ENCODE measurements at regions not wholly inside any gene's neighbourhood (a gene's known extent, or its start where the extent isn't known, plus 50 kb on each side); places are given as distances from the start of the nearest gene placed in this dataset.
"Not testable (repeated sequence)": the region's sequence is repeated elsewhere in the genome, so short reads cannot be mapped to it uniquely, and the experiment has no call there.

GRCh38 chr1:83052865-83053264 is 946.1 kb downstream of the TTLL7 start:
- H3K14ac ChIP-seq (ENCODE audit: low read length) = no peak overlapping the region
- H4K91ac ChIP-seq (ENCODE audit: low read depth, low read length) = no peak overlapping the region
- H3K4me2 ChIP-seq (ENCODE audit: low read length) = no peak overlapping the region
- no peak overlapping the region for H3K4me3 ChIP-seq (ENCODE audit: low read depth, low read length)
- no peak overlapping the region for H2AFZ ChIP-seq (ENCODE audit: insufficient read depth, low read length, poor library complexity)
- no peak overlapping the region for H4K12ac ChIP-seq (ENCODE audit: low read depth, low read length)
- H4K8ac ChIP-seq (ENCODE audit: low read depth, low read length) = no peak overlapping the region
- H3K27me3 ChIP-seq (ENCODE audit: insufficient read depth, low read length) = no peaks in the 10 kb centered on the region
- peaks cover 0 to 2% of the 10 kb centered on the region in 2 experiments for H3K4me1 ChIP-seq (ENCODE audit: control insufficient read depth in 1 of 2, insufficient read depth in 2 of 2, low read length in 2 of 2)
- H3K79me1 ChIP-seq (ENCODE audit: low read length) = peaks cover 2% of the 10 kb centered on the region
- peaks cover 0 to 2% of the 10 kb centered on the region in 2 experiments for H3K36me3 ChIP-seq (ENCODE audit: control insufficient read depth in 1 of 2, insufficient read depth in 2 of 2, low read length in 2 of 2)
- H3K27ac ChIP-seq (ENCODE audit: low read depth, low read length) = no peak overlapping the region
- no peak overlapping the region for H3K18ac ChIP-seq (ENCODE audit: low read length)
- no peak overlapping the region for H3K23ac ChIP-seq (ENCODE audit: low read length)
- H2BK120ac ChIP-seq (ENCODE audit: insufficient read depth, low read length, poor library complexity) = no peak overlapping the region
- H3K4ac ChIP-seq (ENCODE audit: low read depth, low read length) = no peak overlapping the region
- peaks cover 5% of the 10 kb centered on the region for H3K9me3 ChIP-seq (ENCODE audit: insufficient read depth, low read depth, low read length)
- no peak overlapping the region for H2BK5ac ChIP-seq (ENCODE audit: low read depth, low read length, poor library complexity)
- no peak overlapping the region for H2BK12ac ChIP-seq (ENCODE audit: low read length)
- DNase-seq = peak in 1 of 2 donors; percentile 19
- H3K9ac ChIP-seq (ENCODE audit: low read length) = no peak overlapping the region
- no peak overlapping the region for H2AK5ac ChIP-seq (ENCODE audit: low read length)
- H3K79me2 ChIP-seq (ENCODE audit: control insufficient read depth, insufficient read depth, low read length, poor library complexity) = no peaks in the 10 kb centered on the region

- H3K4me1 ChIP-seq (ENCODE audit: control insufficient read depth in 1 of 2, insufficient read depth in 2 of 2, low read length in 2 of 2); H3K4me3 ChIP-seq (ENCODE audit: low read depth, low read length); H3K79me2 ChIP-seq (ENCODE audit: control insufficient read depth, insufficient read depth, low read length, poor library complexity); DNase-seq; H3K14ac ChIP-seq (ENCODE audit: low read length); H4K8ac ChIP-seq (ENCODE audit: low read depth, low read length); H3K23ac ChIP-seq (ENCODE audit: low read length); H3K18ac ChIP-seq (ENCODE audit: low read length); H3K27ac ChIP-seq (ENCODE audit: low read depth, low read length); H3K36me3 ChIP-seq (ENCODE audit: control insufficient read depth in 1 of 2, insufficient read depth in 2 of 2, low read length in 2 of 2); H3K27me3 ChIP-seq (ENCODE audit: insufficient read depth, low read length); H4K12ac ChIP-seq (ENCODE audit: low read depth, low read length); H4K91ac ChIP-seq (ENCODE audit: low read depth, low read length); H2AK5ac ChIP-seq (ENCODE audit: low read length); H2BK120ac ChIP-seq (ENCODE audit: insufficient read depth, low read length, poor library complexity); H3K4ac ChIP-seq (ENCODE audit: low read depth, low read length); H2AFZ ChIP-seq (ENCODE audit: insufficient read depth, low read length, poor library complexity); H3K9ac ChIP-seq (ENCODE audit: low read length); H3K9me3 ChIP-seq (ENCODE audit: insufficient read depth, low read depth, low read length); H2BK12ac ChIP-seq (ENCODE audit: low read length); H2BK5ac ChIP-seq (ENCODE audit: low read depth, low read length, poor library complexity); H3K79me1 ChIP-seq (ENCODE audit: low read length); H3K4me2 ChIP-seq (ENCODE audit: low read length): not testable (repeated sequence)
- no CpG with 5 or more reads among the region's 3 CpGs for WGBS (ENCODE audit: extremely low coverage, insufficient coverage, insufficient read length)
These were observed 947.9 kb downstream of the TTLL7 start for GRCh38 chr1:83051053-83051452.

- H3K4me1 ChIP-seq (ENCODE audit: control insufficient read depth in 1 of 2, insufficient read depth in 2 of 2, low read length in 2 of 2) = no peaks in the 10 kb centered on the region
- no peak overlapping the region for H4K8ac ChIP-seq (ENCODE audit: low read depth, low read length)
- H2BK120ac ChIP-seq (ENCODE audit: insufficient read depth, low read length, poor library complexity) = no peak overlapping the region
- no peak overlapping the region for H4K12ac ChIP-seq (ENCODE audit: low read depth, low read length)
- H3K4me3 ChIP-seq (ENCODE audit: low read depth, low read length) = no peak overlapping the region
- no peak for DNase-seq
- no peaks in the 10 kb centered on the region for H3K36me3 ChIP-seq (ENCODE audit: control insufficient read depth in 1 of 2, insufficient read depth in 2 of 2, low read length in 2 of 2)
- H3K4me2 ChIP-seq (ENCODE audit: low read length) = no peak overlapping the region
- peaks cover 2% of the 10 kb centered on the region for H3K79me1 ChIP-seq (ENCODE audit: low read length)
- no peaks in the 10 kb centered on the region for H3K79me2 ChIP-seq (ENCODE audit: control insufficient read depth, insufficient read depth, low read length, poor library complexity)
- no peak overlapping the region for H2BK5ac ChIP-seq (ENCODE audit: low read depth, low read length, poor library complexity)
- H3K4ac ChIP-seq (ENCODE audit: low read depth, low read length) = no peak overlapping the region
- H3K23ac ChIP-seq (ENCODE audit: low read length) = no peak overlapping the region
- no peak overlapping the region for H3K9ac ChIP-seq (ENCODE audit: low read length)
- H3K27ac ChIP-seq (ENCODE audit: low read depth, low read length) = no peak overlapping the region
- no peak overlapping the region for H2AK5ac ChIP-seq (ENCODE audit: low read length)
- H3K14ac ChIP-seq (ENCODE audit: low read length) = no peak overlapping the region
- no peaks in the 10 kb centered on the region for H3K9me3 ChIP-seq (ENCODE audit: insufficient read depth, low read depth, low read length)
- no peak overlapping the region for H2AFZ ChIP-seq (ENCODE audit: insufficient read depth, low read length, poor library complexity)
- no peak overlapping the region for H4K91ac ChIP-seq (ENCODE audit: low read depth, low read length)
- no CpG with 5 or more reads among the region's 1 CpG for WGBS (ENCODE audit: extremely low coverage, insufficient coverage, insufficient read length)
- H3K27me3 ChIP-seq (ENCODE audit: insufficient read depth, low read length) = no peaks in the 10 kb centered on the region
- H3K18ac ChIP-seq (ENCODE audit: low read length) = no peak overlapping the region
- H2BK12ac ChIP-seq (ENCODE audit: low read length) = no peak overlapping the region
These were observed 955.7 kb downstream of the TTLL7 start for GRCh38 chr1:83043244-83043643.

GRCh38 chr1:83039091-83039490 is 959.8 kb downstream of the TTLL7 start:
- H3K36me3 ChIP-seq (ENCODE audit: control insufficient read depth in 1 of 2, insufficient read depth in 2 of 2, low read length in 2 of 2); H3K4ac ChIP-seq (ENCODE audit: low read depth, low read length); H3K79me2 ChIP-seq (ENCODE audit: control insufficient read depth, insufficient read depth, low read length, poor library complexity); H3K9me3 ChIP-seq (ENCODE audit: insufficient read depth, low read depth, low read length); H3K4me2 ChIP-seq (ENCODE audit: low read length); H3K79me1 ChIP-seq (ENCODE audit: low read length); H3K23ac ChIP-seq (ENCODE audit: low read length); H3K14ac ChIP-seq (ENCODE audit: low read length); H3K27ac ChIP-seq (ENCODE audit: low read depth, low read length); H3K18ac ChIP-seq (ENCODE audit: low read length); H3K4me1 ChIP-seq (ENCODE audit: control insufficient read depth in 1 of 2, insufficient read depth in 2 of 2, low read length in 2 of 2); H4K12ac ChIP-seq (ENCODE audit: low read depth, low read length); H2AK5ac ChIP-seq (ENCODE audit: low read length); H2BK5ac ChIP-seq (ENCODE audit: low read depth, low read length, poor library complexity); H3K4me3 ChIP-seq (ENCODE audit: low read depth, low read length); H4K91ac ChIP-seq (ENCODE audit: low read depth, low read length); H2AFZ ChIP-seq (ENCODE audit: insufficient read depth, low read length, poor library complexity); H2BK12ac ChIP-seq (ENCODE audit: low read length); H3K27me3 ChIP-seq (ENCODE audit: insufficient read depth, low read length); H4K8ac ChIP-seq (ENCODE audit: low read depth, low read length); H3K9ac ChIP-seq (ENCODE audit: low read length); H2BK120ac ChIP-seq (ENCODE audit: insufficient read depth, low read length, poor library complexity): not testable (repeated sequence)
- peak; percentile 54 to 57 for DNase-seq
- WGBS (ENCODE audit: extremely low coverage, insufficient coverage, insufficient read length) = no CpG with 5 or more reads among the region's 6 CpGs
